Cerebellar cortex (tissue), 1 donor: ENCODE measurements at regions not wholly inside any gene's neighbourhood (a gene's known extent, or its start where the extent isn't known, plus 50 kb on each side); places are given as distances from the start of the nearest gene placed in this dataset.
"Not testable (repeated sequence)": the region's sequence is repeated elsewhere in the genome, so short reads cannot be mapped to it uniquely, and the experiment has no call there.

Source experiments
- DNase-seq: peaks from one replicate; pipeline ENCODE4 v3.0.0-alpha.2; 2015; ENCODE audit warnings: low spot score

GRCh38 chr5:172548981-172549687 is 91.9 kb upstream of the NEURL1B start:
- no peak for DNase-seq

- no peak for DNase-seq
These were observed 92.7 kb upstream of the NEURL1B start for GRCh38 chr5:172548311-172548731.

DNA sequence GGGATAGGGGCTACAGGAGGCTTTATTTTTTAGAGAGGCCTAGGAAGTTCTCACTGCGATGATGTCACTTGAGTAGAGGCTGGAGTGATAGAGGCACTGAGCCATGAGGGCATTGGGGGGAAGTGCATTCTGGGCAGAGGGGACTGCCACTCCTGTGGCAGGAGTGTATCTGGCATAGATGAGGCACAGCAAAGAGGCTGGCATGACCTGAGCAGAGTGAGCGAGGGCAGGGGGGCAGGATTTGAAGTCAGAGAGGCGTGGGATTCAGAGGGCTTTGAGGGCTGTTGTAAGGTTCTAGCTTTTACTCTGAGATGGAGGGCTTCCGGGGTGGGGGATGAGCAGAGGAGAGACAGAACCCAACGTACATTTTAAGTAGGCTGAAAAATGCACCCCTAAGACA is 91.9 kb upstream of the SH3PXD2B start:
- DNase-seq, result no peak

- DNase-seq, result no peak
These were observed 91.0 kb upstream of the SH3PXD2B start for GRCh38 chr5:172545291-172545801.

GRCh38 chr5:172544371-172545095 is 90.2 kb upstream of the SH3PXD2B start:
- DNase-seq, result no peak

DNA sequence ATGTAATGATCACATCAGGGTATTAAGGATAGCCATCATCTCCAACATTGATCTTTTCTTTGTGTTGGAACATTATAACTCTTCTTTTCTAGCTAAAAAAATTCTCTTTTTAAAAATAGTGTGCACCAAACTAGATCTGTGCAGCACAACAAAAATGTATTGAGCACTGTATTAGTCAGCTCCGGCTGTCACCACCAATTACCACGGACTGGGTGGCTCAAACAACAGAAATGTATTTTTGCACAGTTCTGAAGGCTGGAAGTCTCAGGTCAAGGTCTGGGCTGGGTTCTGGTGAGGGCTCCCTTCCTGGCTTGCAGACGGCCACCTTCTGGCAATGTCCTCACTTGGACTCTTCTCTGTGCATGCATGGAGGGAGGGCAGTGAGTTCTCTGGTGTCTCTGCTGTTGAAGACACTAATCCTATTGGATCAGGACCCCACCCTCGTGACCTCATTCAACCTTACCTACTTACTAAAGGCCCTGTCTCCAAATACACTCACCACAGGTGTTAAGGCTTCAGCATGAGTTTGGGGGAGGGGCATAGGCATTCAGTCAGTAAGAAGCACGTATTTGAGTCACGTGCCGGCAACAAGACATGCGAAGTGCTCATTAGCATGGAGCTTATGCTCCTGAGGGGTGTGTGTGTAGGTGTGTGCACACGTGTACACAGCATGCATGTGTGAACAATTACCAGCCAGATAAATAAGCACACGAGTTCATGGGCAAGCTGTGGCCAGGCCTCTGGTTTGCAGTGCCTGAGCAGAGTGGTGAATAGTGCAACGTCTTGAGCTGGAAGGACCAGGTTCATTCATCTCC is 89.4 kb upstream of the SH3PXD2B start:
- DNase-seq, result no peak

- DNase-seq, result no peak
These were observed 88.4 kb upstream of the SH3PXD2B start for GRCh38 chr5:172542651-172543131.

DNA sequence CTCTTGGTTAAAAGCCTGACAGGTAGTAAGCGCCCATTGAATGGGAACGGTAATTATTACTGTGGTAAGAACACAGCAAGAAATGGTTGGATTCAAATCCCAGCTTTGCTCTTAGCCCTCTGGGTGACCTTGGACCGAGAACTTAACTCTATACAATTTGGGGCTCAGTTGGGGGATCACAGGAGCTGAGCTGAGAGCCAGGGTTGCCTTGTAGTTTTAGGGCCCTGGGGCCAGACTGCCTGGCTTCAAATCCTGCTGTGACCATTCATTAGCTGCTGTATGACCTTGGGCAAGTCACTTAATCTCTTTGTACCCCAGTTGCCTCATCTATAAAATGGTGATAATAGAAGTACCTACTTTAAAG is 87.4 kb upstream of the SH3PXD2B start:
- DNase-seq, result no peak

DNA sequence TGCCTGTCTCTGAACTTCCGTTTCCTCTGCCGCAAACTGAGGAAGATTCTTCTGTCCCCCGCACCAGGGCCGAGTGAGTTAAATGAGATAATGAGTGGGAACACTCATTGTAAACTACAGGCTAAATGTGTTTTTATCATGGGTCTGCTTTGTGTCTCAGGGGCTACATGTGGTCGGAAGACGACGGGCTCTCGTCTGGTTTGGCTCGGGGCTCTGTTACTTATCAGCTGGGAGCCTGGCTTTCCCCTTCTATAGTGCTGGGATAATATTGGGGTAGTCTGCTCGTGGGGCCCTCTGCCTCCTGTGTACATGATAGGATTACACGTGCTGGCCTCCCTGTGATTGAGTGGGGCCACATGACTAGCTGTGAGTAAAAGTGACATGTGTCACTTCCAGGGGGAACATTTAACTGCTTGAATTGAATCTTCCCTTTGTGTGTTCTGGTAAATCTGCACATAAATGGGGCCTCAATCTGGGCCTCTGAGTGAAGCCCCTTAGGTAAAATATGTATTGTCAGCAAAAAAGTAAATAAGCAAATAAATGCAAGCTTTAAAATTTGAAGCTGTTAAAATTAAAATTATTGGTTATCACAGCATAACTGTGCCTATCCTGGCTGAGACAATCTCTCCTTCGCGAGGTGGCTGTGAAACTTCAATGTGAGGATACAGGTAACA is 86.9 kb upstream of the SH3PXD2B start:
- DNase-seq, result no peak

GRCh38 chr5:172540099-172540870 is 86.0 kb upstream of the SH3PXD2B start:
- no peak for DNase-seq

GRCh38 chr5:172535108-172535445 is 80.8 kb upstream of the SH3PXD2B start:
- DNase-seq, result no peak

- DNase-seq, result no peak
These were observed 80.1 kb upstream of the SH3PXD2B start for GRCh38 chr5:172534229-172535107.

DNA sequence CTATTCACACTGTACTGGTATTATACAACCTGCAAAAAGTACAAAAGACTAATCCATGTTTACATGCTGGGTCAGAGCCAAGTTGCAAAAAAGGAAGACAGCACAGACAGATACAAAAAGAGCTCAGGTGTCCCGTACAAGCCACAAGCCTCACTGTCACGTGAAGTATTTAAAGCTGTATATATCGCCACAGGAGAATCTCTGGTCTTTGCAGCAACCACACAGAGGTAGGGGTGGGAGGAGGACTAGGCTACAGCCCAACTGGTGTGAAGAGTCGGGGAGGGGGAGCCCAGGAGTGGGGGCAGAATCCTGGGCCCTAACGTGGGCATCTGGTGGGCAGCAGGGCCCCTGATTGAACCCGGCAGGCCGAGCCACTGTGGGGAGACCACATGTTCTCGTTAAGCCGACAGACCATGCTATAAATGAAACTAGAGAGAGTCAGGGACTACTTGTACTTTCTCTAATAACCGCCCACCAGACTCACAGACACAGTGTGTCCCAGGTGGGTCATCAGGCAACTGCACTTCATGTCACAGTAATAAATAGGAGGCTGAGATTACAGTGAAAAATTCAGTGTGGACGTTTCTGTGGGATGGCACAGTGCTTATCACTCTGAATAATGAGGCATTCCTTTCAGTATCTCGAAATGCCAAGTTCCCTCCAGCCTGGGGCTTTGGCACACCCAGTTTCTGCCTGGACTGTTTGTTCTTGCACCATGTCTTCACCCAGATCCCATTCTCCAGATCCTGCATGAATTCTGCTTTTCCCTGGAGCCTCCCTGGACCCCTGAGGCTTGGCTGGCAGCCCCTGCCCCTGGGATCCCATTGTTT is 79.3 kb upstream of the SH3PXD2B start:
- DNase-seq, result no peak

- no peak for DNase-seq
These were observed 78.7 kb upstream of the SH3PXD2B start for GRCh38 chr5:172533058-172533398.

DNA sequence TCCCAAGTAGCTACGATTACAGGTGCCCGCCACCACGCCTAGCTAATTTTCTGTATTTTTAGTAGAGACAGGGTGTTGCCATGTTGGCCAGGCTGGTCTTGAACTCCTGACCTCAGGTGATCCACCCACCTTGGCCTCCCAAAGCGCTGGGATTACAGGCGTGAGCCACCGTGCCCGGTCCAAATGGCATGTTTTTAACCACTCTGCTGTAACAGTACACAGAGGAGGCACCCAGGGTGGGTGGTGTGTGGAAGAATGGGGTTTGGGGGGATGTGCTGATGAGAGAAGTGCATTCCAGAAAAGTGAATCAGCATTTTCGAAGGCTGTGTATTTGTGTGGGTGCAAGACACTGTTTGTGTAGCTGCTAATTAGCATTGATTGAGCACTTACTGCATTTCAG is 78.1 kb upstream of the SH3PXD2B start:
- not testable (repeated sequence) for DNase-seq

DNA sequence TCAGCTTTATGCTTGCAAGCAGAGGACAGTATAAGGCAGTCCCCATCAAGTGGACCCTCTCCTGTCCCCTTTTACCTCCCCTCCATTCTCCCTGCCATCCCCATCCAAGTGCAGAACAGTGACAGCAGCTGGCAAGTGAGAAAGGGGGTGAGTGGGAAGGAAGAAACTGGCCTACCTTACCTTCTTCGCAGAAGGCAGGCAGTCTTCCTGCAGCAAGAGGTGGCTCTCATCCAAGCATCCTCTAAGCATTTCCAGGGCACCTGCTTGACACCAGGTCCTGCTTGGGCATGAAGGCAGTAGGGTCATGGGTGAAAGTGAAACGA is 77.3 kb upstream of the SH3PXD2B start:
- no peak for DNase-seq

GRCh38 chr5:172530878-172531703 is 76.8 kb upstream of the SH3PXD2B start:
- no peak for DNase-seq

DNA sequence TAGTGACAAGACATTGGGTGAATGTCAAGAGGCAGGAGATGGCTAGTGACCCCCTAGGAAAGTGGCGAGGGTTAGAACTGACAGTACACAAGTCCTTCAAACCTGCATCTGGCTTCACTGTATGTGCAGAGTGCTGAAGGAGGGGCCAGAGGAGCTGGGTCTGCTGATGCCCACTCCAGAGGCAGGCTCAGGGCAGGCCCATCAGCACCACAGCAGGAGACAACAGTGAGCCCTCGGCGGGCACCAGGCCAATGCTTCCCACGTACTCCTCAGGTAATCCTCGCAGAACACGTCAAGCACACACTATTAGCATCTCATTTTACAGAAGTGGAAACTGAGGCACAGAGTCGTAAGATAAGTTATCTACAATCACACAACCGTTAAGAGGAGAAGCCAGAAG is 76.1 kb upstream of the SH3PXD2B start:
- no peak for DNase-seq

DNA sequence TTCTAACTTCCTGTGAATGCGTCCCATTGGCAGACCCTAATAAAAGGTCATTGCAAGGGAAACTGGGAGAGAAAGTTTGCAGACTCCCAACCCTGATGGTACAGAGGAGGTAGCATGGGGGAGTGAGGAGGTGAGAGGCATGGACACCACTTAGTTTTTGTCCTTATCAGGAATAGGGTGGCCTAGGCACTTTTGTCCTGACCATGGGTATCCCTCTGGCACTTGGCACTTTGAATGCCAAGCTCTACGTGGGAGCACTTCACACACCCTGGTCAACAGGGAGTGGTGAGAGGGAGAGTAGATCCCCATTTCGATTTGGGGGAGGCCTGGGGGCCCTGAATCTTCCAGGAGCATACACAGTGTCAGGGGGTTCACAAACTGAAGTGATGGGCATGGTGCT is 75.6 kb upstream of the SH3PXD2B start:
- no peak for DNase-seq
